Transverse colon (tissue), 4 donors: ENCODE measurements at regions not wholly inside any gene's neighbourhood (a gene's known extent, or its start where the extent isn't known, plus 50 kb on each side); places are given as distances from the start of the nearest gene placed in this dataset.

Experiments
- CTCF ChIP-seq, 5 experiments: fragments of 200-600 bp in 3 of 5; fragments of 450-650 bp in 2 of 5; sonication (generic) in 3 of 5; IDR thresholded peaks; 1 replicate in 2 of 5; 2 replicates in 3 of 5; pipeline ENCODE4 v1.5.1; 2016 to 2017; ENCODE audit warnings: antibody characterized with exemption in 5 of 5, inconsistent platforms in 3 of 5, mild to moderate bottlenecking in 2 of 5, moderate library complexity in 1 of 5
- POLR2A ChIP-seq: fragments of 450-650 bp; IDR thresholded peaks from one replicate; pipeline ENCODE4 v1.6.1; 2016; ENCODE audit warnings: antibody characterized with exemption, mild to moderate bottlenecking, moderate library complexity
- POLR2AphosphoS5 ChIP-seq, 3 donors: sonication (generic); formaldehyde crosslinking; IDR thresholded peaks; one replicate each; pipeline ENCODE4 v1.6.1; 2016; ENCODE audit warnings: antibody characterized with exemption in 3 of 3

GRCh38 chr7:114784177-114784576 lies 137.7 kb upstream of the MDFIC start:
- TF ChIP-seq POLR2A (no peak), CTCF (IDR thresholded peaks at IDR 0.05) (no peak), POLR2AphosphoS5 (IDR thresholded peaks at IDR 0.05) (no peak)
